Body of pancreas (tissue), 4 donors: ENCODE measurements at regions not wholly inside any gene's neighbourhood (a gene's known extent, or its start where the extent isn't known, plus 50 kb on each side); places are given as distances from the start of the nearest gene placed in this dataset.

Experiments
- ATAC-seq: fragments of 150-250 bp; one replicate; pipeline ENCODE4 v1.9.1; 2016
- DNase-seq, 4 donors: peaks; one replicate each; pipeline ENCODE4 v3.0.0-alpha.2; 2019
- H3K27ac ChIP-seq, 4 donors: fragments of 200-600 bp; sonication (generic); 1 replicate in 3 of 4; 2 replicates in 1 of 4; pipeline versions ENCODE4 v1.5.1 to v1.6.1; 2016 to 2019; ENCODE audit warnings: mild to moderate bottlenecking in 1 of 4, mixed read lengths in 1 of 4, moderate library complexity in 1 of 4
- H3K27me3 ChIP-seq, 2 donors: fragments of 200-600 bp; sonication (generic); one replicate each; pipeline ENCODE4 v1.6.0; 2016; ENCODE audit warnings: mild to moderate bottlenecking in 1 of 2
- H3K36me3 ChIP-seq, 2 donors: fragments of 200-600 bp; sonication (generic); replicated peaks in 1 of 2; 2 replicates each; pipeline ENCODE4 v1.5.1; 2016; ENCODE audit warnings: low read depth in 2 of 2; ENCODE audit not compliant: insufficient read depth in 1 of 2
- H3K4me1 ChIP-seq: fragments of 200-600 bp; sonication (generic); one replicate; pipeline ENCODE4 v1.6.0; 2016
- H3K4me3 ChIP-seq, 2 donors: fragments of 200-600 bp; sonication (generic); 1 replicate in 1 of 2; 2 replicates in 1 of 2; pipeline ENCODE4 v1.5.1; 2016 to 2019
- H3K9me3 ChIP-seq, 3 donors: fragments of 200-600 bp; sonication (generic); 1 replicate in 2 of 3; 2 replicates in 1 of 3; pipeline ENCODE4 v1.5.1; 2016
- POLR2A ChIP-seq, 3 donors: fragments of 450-650 bp; IDR thresholded peaks; one replicate each; pipeline ENCODE4 v1.6.1; 2016; ENCODE audit warnings: antibody characterized with exemption in 3 of 3, mild to moderate bottlenecking in 2 of 3
- WGBS, 2 donors: methylation state at CpG; one replicate each; pipeline ENCODE4 v1.1.5; 2017; 5-methylcytosine and 5-hydroxymethylcytosine counted together
- intact Hi-C: fragments of 100-400 bp; cut with DNase I; formaldehyde crosslinking; loops from one replicate; pipeline ENCODE4 v1.15.1; 2023
- TF ChIP-seq, protein P1 (sequence below), 7 experiments: fragments of 450-650 bp in 4 of 7; fragments of 200-600 bp in 3 of 7; sonication (generic) in 3 of 7; IDR thresholded peaks; one replicate each; pipeline ENCODE4 v1.5.1; 2016 to 2019; ENCODE audit warnings: antibody characterized with exemption in 7 of 7

DNA sequence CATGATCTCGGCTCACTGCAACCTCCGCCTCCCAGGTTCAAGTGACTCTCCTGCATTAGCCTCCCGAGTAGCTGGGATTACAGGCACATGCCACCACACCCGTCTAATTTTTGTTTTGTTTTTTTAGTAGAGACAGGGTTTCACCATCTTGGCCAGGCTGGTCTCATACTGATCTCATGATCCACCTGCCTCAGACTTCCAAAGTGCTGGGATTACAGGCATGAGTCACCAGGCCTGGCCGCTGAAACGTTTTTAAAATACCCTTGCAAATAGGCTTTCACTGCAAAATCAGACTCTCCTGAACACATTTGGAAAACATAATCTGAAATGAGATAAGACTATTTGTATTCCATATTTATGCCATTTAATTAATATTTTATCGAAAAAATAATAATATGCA lies 826.1 kb upstream of the CNTN5 start:
- Histone ChIP-seq H3K27ac (no peak overlapping the region), H3K4me3 (no peak overlapping the region), H3K27me3 (no peaks in the 10 kb centered on the region), H3K4me1 (no peaks in the 10 kb centered on the region), H3K9me3 (no peaks in the 10 kb centered on the region), H3K36me3 (no peaks in the 10 kb centered on the region)
- intact Hi-C loops = no loop called here
- TF ChIP-seq, protein P1, sequence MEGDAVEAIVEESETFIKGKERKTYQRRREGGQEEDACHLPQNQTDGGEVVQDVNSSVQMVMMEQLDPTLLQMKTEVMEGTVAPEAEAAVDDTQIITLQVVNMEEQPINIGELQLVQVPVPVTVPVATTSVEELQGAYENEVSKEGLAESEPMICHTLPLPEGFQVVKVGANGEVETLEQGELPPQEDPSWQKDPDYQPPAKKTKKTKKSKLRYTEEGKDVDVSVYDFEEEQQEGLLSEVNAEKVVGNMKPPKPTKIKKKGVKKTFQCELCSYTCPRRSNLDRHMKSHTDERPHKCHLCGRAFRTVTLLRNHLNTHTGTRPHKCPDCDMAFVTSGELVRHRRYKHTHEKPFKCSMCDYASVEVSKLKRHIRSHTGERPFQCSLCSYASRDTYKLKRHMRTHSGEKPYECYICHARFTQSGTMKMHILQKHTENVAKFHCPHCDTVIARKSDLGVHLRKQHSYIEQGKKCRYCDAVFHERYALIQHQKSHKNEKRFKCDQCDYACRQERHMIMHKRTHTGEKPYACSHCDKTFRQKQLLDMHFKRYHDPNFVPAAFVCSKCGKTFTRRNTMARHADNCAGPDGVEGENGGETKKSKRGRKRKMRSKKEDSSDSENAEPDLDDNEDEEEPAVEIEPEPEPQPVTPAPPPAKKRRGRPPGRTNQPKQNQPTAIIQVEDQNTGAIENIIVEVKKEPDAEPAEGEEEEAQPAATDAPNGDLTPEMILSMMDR (IDR thresholded peaks at IDR 0.05) = no peak
- no peak for TF ChIP-seq POLR2A (IDR thresholded peaks at IDR 0.05)
- ATAC-seq (no peak), DNase-seq (no peak)
- WGBS, 2 donors = 66 to 69% methylated on average over 7 of the region's 7 CpGs

DNA sequence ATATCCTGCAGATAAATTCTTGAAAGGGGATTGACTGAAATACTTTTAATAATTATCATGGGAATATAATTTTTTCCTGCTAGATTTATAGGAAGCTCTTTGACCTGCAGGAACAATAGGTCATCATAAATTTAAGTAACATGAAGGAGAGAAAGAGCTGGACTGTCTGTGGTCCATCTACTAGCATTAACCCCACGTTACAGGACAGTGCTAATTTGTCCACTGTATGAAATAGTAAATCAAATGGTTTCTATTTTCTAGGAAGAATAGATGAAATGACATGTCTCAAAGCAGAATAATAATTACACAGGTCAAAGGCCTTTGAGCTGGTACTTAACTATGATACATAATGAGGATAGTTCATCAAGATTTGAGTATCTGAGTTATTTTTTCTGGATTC lies 825.4 kb upstream of the CNTN5 start:
- Histone ChIP-seq H3K27me3 (no peaks in the 10 kb centered on the region), H3K9me3 (no peaks in the 10 kb centered on the region), H3K4me3 (no peak overlapping the region), H3K36me3 (no peaks in the 10 kb centered on the region), H3K27ac (no peak overlapping the region), H3K4me1 (no peaks in the 10 kb centered on the region)
- DNase-seq (no peak), ATAC-seq (no peak)
- TF ChIP-seq, protein P1 (IDR thresholded peaks at IDR 0.05) = no peak
- TF ChIP-seq POLR2A (IDR thresholded peaks at IDR 0.05) = no peak
- 33 to 38% methylated on average over 1 of the region's 1 CpG for WGBS, 2 donors
- intact Hi-C loops = no loop called here

DNA sequence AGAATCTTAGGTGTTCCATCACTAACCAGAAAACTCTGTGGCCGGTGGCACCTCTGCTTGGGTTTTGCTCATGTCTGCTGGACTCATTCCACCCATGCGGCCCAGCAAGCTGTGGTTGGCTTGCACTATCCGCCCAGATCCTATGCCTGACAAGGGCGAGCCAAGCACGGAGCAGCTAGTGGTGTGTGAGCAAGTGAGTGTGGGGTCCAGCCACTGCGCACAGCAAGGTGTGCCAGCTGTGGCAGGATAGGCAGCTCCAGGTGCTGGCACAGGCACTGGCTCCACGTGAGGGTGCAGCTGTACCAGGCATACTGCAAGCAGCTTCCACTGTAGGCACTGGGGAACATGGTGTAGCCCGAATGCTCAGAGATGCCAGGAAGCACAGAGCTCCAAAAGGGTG lies 813.7 kb upstream of the CNTN5 start:
- 79 to 81% methylated on average over 8 of the region's 8 CpGs for WGBS, 2 donors
- no peaks in the 10 kb centered on the region for H3K27me3 ChIP-seq
- no peak for TF ChIP-seq POLR2A (IDR thresholded peaks at IDR 0.05)
- TF ChIP-seq, protein P1 (IDR thresholded peaks at IDR 0.05) = no peak
- no peaks in the 10 kb centered on the region for H3K36me3 ChIP-seq
- H3K9me3 ChIP-seq = peaks cover 0 to 9% (median 0%) of the 10 kb centered on the region in 3 donors
- intact Hi-C loops = no loop called here
- H3K4me1 ChIP-seq = no peaks in the 10 kb centered on the region
- H3K4me3 ChIP-seq = no peak overlapping the region
- no peak for DNase-seq
- no peak overlapping the region for H3K27ac ChIP-seq
- no peak for ATAC-seq

DNA sequence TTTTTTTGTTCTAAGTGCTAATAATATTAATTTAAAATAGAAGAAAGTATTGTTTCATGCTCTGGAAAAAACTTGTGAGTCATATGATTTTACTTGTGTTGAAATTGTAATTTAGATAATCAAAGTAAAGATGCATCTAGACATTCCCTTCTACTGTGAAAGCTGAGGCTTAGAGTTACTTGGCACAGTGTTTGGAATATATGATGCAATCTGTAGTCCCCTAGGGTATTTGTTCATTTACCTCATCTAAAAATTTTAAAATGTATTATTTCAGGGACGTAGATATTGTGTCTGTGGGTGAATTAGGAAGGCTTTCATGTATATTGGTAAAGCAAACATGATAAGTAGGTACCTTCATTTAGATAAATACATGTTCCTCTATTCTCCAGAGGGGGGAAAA lies 793.5 kb upstream of the CNTN5 start:
- intact Hi-C loops = no loop called here
- H3K4me3 ChIP-seq = no peak overlapping the region
- TF ChIP-seq, protein P1 (IDR thresholded peaks at IDR 0.05) = no peak
- TF ChIP-seq POLR2A (IDR thresholded peaks at IDR 0.05) = no peak
- no peaks in the 10 kb centered on the region for H3K4me1 ChIP-seq
- no peak for DNase-seq
- H3K27me3 ChIP-seq = no peaks in the 10 kb centered on the region
- 27 to 31% methylated on average over 1 of the region's 1 CpG for WGBS, 2 donors
- H3K27ac ChIP-seq = no peak overlapping the region
- H3K36me3 ChIP-seq = no peaks in the 10 kb centered on the region
- H3K9me3 ChIP-seq = no peaks in the 10 kb centered on the region
- no peak for ATAC-seq

DNA sequence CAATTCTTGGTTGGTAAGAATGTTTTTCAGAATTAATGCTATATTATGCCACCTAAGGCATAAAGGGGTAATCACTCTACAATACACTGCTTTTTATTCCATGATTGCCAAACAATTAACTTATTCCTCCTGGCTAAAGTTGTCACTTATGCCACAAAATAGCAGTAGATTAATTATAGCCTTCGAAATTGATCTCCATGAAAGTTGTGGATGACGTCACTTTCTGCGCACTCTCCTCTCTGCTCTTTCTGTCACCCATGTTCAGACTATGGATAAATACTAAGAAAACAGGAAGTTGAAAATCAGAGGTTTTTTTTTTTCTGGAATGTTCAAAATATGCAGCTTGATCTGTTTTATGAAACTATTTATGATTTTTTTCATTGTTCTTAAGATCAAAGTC lies 790.1 kb upstream of the CNTN5 start:
- H3K4me1 ChIP-seq = no peaks in the 10 kb centered on the region
- intact Hi-C loops = no loop called here
- no peaks in the 10 kb centered on the region for H3K27me3 ChIP-seq
- H3K4me3 ChIP-seq = no peak overlapping the region
- TF ChIP-seq, protein P1 (IDR thresholded peaks at IDR 0.05) = no peak
- TF ChIP-seq POLR2A (IDR thresholded peaks at IDR 0.05) = no peak
- no peaks in the 10 kb centered on the region for H3K36me3 ChIP-seq
- H3K9me3 ChIP-seq = no peaks in the 10 kb centered on the region
- no peak for DNase-seq
- no peak for ATAC-seq
- WGBS, 2 donors = 62 to 68% methylated on average over 3 of the region's 3 CpGs
- no peak overlapping the region for H3K27ac ChIP-seq
